HG03342 (cell line): ENCODE measurements at regions not wholly inside any gene's neighbourhood (a gene's known extent, or its start where the extent isn't known, plus 50 kb on each side); places are given as distances from the start of the nearest gene placed in this dataset.
"Not testable (repeated sequence)": the region's sequence is repeated elsewhere in the genome, so short reads cannot be mapped to it uniquely, and the experiment has no call there.

Experiments
- ATAC-seq: cut with Tn5 transposase; IDR thresholded peaks from one replicate; pipeline ENCODE4 v1.9.1; 2021; ENCODE audit warnings: mild to moderate bottlenecking, moderate library complexity; ENCODE audit not compliant: unreplicated experiment

- ATAC-seq, result no peak
Measured at GRCh38 chr1:187996780-187997179, 1168.0 kb downstream of the PLA2G4A start.

GRCh38 chr1:187999973-188000372 is 1171.2 kb downstream of the PLA2G4A start:
- no peak for ATAC-seq

GRCh38 chr1:188003687-188004086 is 1174.9 kb downstream of the PLA2G4A start:
- ATAC-seq, result not testable (repeated sequence)

- ATAC-seq, result no peak
Measured at GRCh38 chr1:188004849-188005248, 1176.1 kb downstream of the PLA2G4A start.

GRCh38 chr1:188006354-188006753 is 1177.6 kb downstream of the PLA2G4A start:
- ATAC-seq, result no peak

- not testable (repeated sequence) for ATAC-seq
Measured at GRCh38 chr1:188013222-188013849, 1184.6 kb downstream of the PLA2G4A start.

GRCh38 chr1:188017921-188018320 is 1189.2 kb downstream of the PLA2G4A start:
- ATAC-seq, result no peak

- no peak for ATAC-seq
Measured at GRCh38 chr1:188022661-188023060, 1193.9 kb downstream of the PLA2G4A start.

- ATAC-seq, result no peak
Measured at GRCh38 chr1:188023206-188023605, 1194.5 kb downstream of the PLA2G4A start.

- ATAC-seq, result peak; percentile 79
Measured at GRCh38 chr1:188027613-188028012, 1198.9 kb downstream of the PLA2G4A start.

- not testable (repeated sequence) for ATAC-seq
Measured at GRCh38 chr1:188037572-188037971, 1208.8 kb downstream of the PLA2G4A start.

GRCh38 chr1:188043536-188044245 is 1214.9 kb downstream of the PLA2G4A start:
- ATAC-seq, result no peak

- ATAC-seq, result no peak
Measured at GRCh38 chr1:188050250-188050649, 1221.5 kb downstream of the PLA2G4A start.

- no peak for ATAC-seq
Measured at GRCh38 chr1:188056011-188056410, 1227.3 kb downstream of the PLA2G4A start.

- ATAC-seq, result no peak
Measured at GRCh38 chr1:188058801-188059200, 1230.1 kb downstream of the PLA2G4A start.

- ATAC-seq, result no peak
Measured at GRCh38 chr1:188061881-188062280, 1233.1 kb downstream of the PLA2G4A start.

- ATAC-seq, result no peak
Measured at GRCh38 chr1:188062456-188062855, 1233.7 kb downstream of the PLA2G4A start.

- ATAC-seq, result no peak
Measured at GRCh38 chr1:188065917-188066316, 1237.2 kb downstream of the PLA2G4A start.

GRCh38 chr1:188070848-188071247 is 1242.1 kb downstream of the PLA2G4A start:
- ATAC-seq, result no peak

GRCh38 chr1:188089015-188089414 is 1260.3 kb downstream of the PLA2G4A start:
- no peak for ATAC-seq

GRCh38 chr1:188089461-188089860 is 1260.7 kb downstream of the PLA2G4A start:
- ATAC-seq, result no peak

- ATAC-seq, result no peak
Measured at GRCh38 chr1:188096521-188096920, 1267.8 kb downstream of the PLA2G4A start.

- ATAC-seq, result no peak
Measured at GRCh38 chr1:188117436-188117835, 1288.7 kb downstream of the PLA2G4A start.
